HEK293 (cell line): ENCODE measurements at regions not wholly inside any gene's neighbourhood (a gene's known extent, or its start where the extent isn't known, plus 50 kb on each side); places are given as distances from the start of the nearest gene placed in this dataset.

ENCODE experiments used
- CTCF ChIA-PET: fragments of 350-600 bp; formaldehyde crosslinking; extraction: SDS; loops from one replicate; lab custom pipeline; 2021; ENCODE audit warnings: antibody characterized with exemption; lab: Yijun Ruan, JAX
- POLR2A ChIA-PET: fragments of 300-600 bp; formaldehyde crosslinking; extraction: SDS; loops from one replicate; lab custom pipeline; 2020; ENCODE audit warnings: antibody characterized with exemption, inconsistent platforms; lab: Yijun Ruan, JAX
- H3K27ac ChIP-seq: fragments of 200-500 bp; sonication (Bioruptor generic); 2 replicates; pipeline ENCODE4 v1.5.1; 2014; ENCODE audit warnings: low read depth, low read length, control low read depth, inconsistent platforms; ENCODE audit errors: extremely low read depth
- H3K36me3 ChIP-seq, 2 experiments: fragments of 200-500 bp in 1 of 2; sonication (Bioruptor generic) in 1 of 2; 1 replicate in 1 of 2; 2 replicates in 1 of 2; pipeline ENCODE4 v1.5.1; 2014 to 2017; ENCODE audit warnings: inconsistent platforms in 2 of 2, low read length in 2 of 2; ENCODE audit not compliant: control insufficient read depth in 2 of 2, insufficient read depth in 1 of 2
- H3K4me1 ChIP-seq: fragments of 200-500 bp; sonication (Bioruptor generic); 2 replicates; pipeline ENCODE4 v1.5.1; 2014; ENCODE audit warnings: mild to moderate bottlenecking, low read length, inconsistent platforms; ENCODE audit not compliant: control insufficient read depth, insufficient read depth
- H3K4me3 ChIP-seq: 2 replicates; pipeline ENCODE4 v1.5.1; 2011; ENCODE audit warnings: low read depth, mild to moderate bottlenecking, control low read depth, low read length, moderate library complexity
- H3K9me3 ChIP-seq: fragments of 200-500 bp; sonication (Bioruptor generic); 2 replicates; pipeline ENCODE4 v1.5.1; 2014; ENCODE audit warnings: low read depth, low read length, inconsistent platforms; ENCODE audit not compliant: control insufficient read depth, insufficient read depth
- KLF9 ChIP-seq: fragments of 450-650 bp; formaldehyde crosslinking; IDR thresholded peaks from 2 replicates; pipeline ENCODE4 v1.5.1; 2016; ENCODE audit warnings: missing biosample characterization, missing genetic modification characterization, low read depth
- MZF1 ChIP-seq: fragments of 450-650 bp; formaldehyde crosslinking; IDR thresholded peaks from 2 replicates; pipeline ENCODE4 v1.5.1; 2017; ENCODE audit warnings: missing biosample characterization, missing genetic modification characterization, borderline replicate concordance
- RBAK ChIP-seq: fragments of 450-650 bp; formaldehyde crosslinking; IDR thresholded peaks from 2 replicates; pipeline ENCODE4 v1.5.1; 2016; ENCODE audit warnings: missing biosample characterization, missing genetic modification characterization
- YY1 ChIP-seq: fragments of 450-650 bp; formaldehyde crosslinking; IDR thresholded peaks from 2 replicates; pipeline ENCODE4 v1.5.1; 2018; ENCODE audit warnings: missing biosample characterization, missing genetic modification characterization
- ZBTB10 ChIP-seq: fragments of 450-650 bp; formaldehyde crosslinking; IDR thresholded peaks from 2 replicates; pipeline ENCODE4 v1.5.1; 2016; ENCODE audit warnings: missing biosample characterization, missing genetic modification characterization
- ZFP41 ChIP-seq: fragments of 450-650 bp; formaldehyde crosslinking; IDR thresholded peaks from 2 replicates; pipeline ENCODE4 v1.5.1; 2016; ENCODE audit warnings: missing biosample characterization, missing genetic modification characterization, borderline replicate concordance
- ZFP69B ChIP-seq: fragments of 450-650 bp; formaldehyde crosslinking; IDR thresholded peaks from 2 replicates; pipeline ENCODE4 v1.5.1; 2016; ENCODE audit warnings: missing biosample characterization, missing genetic modification characterization
- ZNF112 ChIP-seq: fragments of 450-650 bp; formaldehyde crosslinking; IDR thresholded peaks from 2 replicates; pipeline ENCODE4 v1.5.0; 2017; ENCODE audit warnings: missing biosample characterization, missing genetic modification characterization
- ZNF214 ChIP-seq: fragments of 450-650 bp; formaldehyde crosslinking; IDR thresholded peaks from 2 replicates; pipeline ENCODE4 v1.5.1; 2017; ENCODE audit warnings: missing biosample characterization, mild to moderate bottlenecking, missing genetic modification characterization, borderline replicate concordance
- ZNF266 ChIP-seq: fragments of 450-650 bp; formaldehyde crosslinking; IDR thresholded peaks from 2 replicates; pipeline ENCODE4 v1.5.1; 2016; ENCODE audit warnings: missing biosample characterization, missing genetic modification characterization, low read depth
- ZNF530 ChIP-seq: fragments of 450-650 bp; formaldehyde crosslinking; IDR thresholded peaks from 2 replicates; pipeline ENCODE4 v1.5.1; 2016; ENCODE audit warnings: low read depth, missing biosample characterization, missing genetic modification characterization
- ZNF548 ChIP-seq: fragments of 450-650 bp; formaldehyde crosslinking; IDR thresholded peaks from 2 replicates; pipeline ENCODE4 v1.5.1; 2016; ENCODE audit warnings: missing biosample characterization, missing genetic modification characterization
- ZNF624 ChIP-seq: fragments of 450-650 bp; formaldehyde crosslinking; IDR thresholded peaks from 2 replicates; pipeline ENCODE4 v1.5.1; 2017; ENCODE audit warnings: missing biosample characterization, missing genetic modification characterization
- ZNF76 ChIP-seq: fragments of 450-650 bp; formaldehyde crosslinking; IDR thresholded peaks from 2 replicates; pipeline ENCODE4; 2016; ENCODE audit warnings: low read depth, missing biosample characterization, missing genetic modification characterization, borderline replicate concordance
- TF ChIP-seq, protein P1 (sequence below): fragments of 450-650 bp; IDR thresholded peaks from 2 replicates; pipeline ENCODE4 v1.5.1; 2018; ENCODE audit warnings: missing biosample characterization, missing genetic modification characterization
- TF ChIP-seq, protein P2 (sequence below): fragments of 450-650 bp; formaldehyde crosslinking; IDR thresholded peaks from 2 replicates; pipeline ENCODE4 v1.5.1; 2017; ENCODE audit warnings: missing biosample characterization, missing genetic modification characterization
- TF ChIP-seq, protein P3 (sequence below): fragments of 450-650 bp; formaldehyde crosslinking; IDR thresholded peaks from 2 replicates; pipeline ENCODE4 v1.5.1; 2016; ENCODE audit warnings: missing biosample characterization, missing genetic modification characterization

DNA sequence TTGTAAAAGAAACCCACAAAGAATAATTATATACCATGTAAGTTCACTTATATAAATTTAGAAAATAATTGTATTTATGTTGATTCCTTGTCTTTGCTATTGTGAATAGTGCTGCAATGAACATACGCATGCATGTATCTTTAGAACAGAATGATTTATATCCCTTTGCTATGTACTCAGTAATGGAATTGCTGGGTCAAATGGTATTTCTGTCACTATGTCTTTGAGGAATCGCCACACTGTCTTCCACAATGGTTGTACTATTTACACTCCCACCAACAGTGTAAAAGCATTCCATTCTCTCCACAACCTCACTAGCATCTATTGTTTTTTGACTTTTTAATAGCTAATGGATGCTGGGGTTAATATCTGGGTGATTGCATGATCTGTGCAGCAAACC is 149.4 kb upstream of the CNTN3 start:
- Histone ChIP-seq H3K4me3 (no peak overlapping the region), H3K36me3 (no peaks in the 10 kb centered on the region), H3K9me3 (no peaks in the 10 kb centered on the region), H3K27ac (no peak overlapping the region), H3K4me1 (no peaks in the 10 kb centered on the region)
- ChIA-PET POLR2A (no interaction called here), CTCF (no interaction called here)
- TF ChIP-seq ZNF624 (no peak), ZNF530 (tag by site-specific recombination) (no peak), ZFP41 (tag by site-specific recombination) (no peak), RBAK (tag by site-specific recombination) (no peak), ZNF214 (tag by site-specific recombination) (no peak), ZNF266 (tag by site-specific recombination) (no peak), MZF1 (no peak), YY1 (no peak), ZNF76 (tag by site-specific recombination) (no peak)
- TF ChIP-seq, protein P1, sequence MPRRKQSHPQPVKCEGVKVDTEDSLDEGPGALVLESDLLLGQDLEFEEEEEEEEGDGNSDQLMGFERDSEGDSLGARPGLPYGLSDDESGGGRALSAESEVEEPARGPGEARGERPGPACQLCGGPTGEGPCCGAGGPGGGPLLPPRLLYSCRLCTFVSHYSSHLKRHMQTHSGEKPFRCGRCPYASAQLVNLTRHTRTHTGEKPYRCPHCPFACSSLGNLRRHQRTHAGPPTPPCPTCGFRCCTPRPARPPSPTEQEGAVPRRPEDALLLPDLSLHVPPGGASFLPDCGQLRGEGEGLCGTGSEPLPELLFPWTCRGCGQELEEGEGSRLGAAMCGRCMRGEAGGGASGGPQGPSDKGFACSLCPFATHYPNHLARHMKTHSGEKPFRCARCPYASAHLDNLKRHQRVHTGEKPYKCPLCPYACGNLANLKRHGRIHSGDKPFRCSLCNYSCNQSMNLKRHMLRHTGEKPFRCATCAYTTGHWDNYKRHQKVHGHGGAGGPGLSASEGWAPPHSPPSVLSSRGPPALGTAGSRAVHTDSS (tag by site-specific recombination): no peak
- TF ChIP-seq, protein P2, sequence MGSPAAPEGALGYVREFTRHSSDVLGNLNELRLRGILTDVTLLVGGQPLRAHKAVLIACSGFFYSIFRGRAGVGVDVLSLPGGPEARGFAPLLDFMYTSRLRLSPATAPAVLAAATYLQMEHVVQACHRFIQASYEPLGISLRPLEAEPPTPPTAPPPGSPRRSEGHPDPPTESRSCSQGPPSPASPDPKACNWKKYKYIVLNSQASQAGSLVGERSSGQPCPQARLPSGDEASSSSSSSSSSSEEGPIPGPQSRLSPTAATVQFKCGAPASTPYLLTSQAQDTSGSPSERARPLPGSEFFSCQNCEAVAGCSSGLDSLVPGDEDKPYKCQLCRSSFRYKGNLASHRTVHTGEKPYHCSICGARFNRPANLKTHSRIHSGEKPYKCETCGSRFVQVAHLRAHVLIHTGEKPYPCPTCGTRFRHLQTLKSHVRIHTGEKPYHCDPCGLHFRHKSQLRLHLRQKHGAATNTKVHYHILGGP (tag by site-specific recombination): no peak

DNA sequence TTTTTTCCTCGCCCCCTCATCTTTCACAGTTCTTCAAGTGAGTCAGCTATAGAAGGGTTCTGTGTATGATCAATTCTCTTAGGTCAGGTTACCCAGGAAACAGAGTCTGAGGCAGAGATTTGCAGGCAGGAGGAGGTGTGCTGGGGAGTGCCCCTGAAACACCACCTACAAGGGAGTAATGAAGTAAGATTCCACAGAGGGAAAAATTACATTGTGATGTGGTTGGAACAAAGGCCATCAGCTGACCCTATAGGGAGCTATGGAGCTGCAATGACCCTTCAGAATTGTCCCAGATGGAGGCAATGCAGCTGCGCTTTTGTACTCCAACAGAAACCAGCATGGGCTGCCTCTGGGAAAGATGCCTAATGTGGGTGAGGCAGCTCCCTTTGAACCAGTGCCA is 142.2 kb upstream of the CNTN3 start:
- TF ChIP-seq, protein P3, sequence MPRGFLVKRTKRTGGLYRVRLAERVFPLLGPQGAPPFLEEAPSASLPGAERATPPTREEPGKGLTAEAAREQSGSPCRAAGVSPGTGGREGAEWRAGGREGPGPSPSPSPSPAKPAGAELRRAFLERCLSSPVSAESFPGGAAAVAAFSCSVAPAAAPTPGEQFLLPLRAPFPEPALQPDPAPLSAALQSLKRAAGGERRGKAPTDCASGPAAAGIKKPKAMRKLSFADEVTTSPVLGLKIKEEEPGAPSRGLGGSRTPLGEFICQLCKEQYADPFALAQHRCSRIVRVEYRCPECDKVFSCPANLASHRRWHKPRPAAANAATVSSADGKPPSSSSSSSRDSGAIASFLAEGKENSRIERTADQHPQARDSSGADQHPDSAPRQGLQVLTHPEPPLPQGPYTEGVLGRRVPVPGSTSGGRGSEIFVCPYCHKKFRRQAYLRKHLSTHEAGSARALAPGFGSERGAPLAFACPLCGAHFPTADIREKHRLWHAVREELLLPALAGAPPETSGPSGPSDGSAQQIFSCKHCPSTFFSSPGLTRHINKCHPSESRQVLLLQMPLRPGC (tag by site-specific recombination): no peak
- TF ChIP-seq ZNF112 (tag by site-specific recombination) (no peak), KLF9 (tag by site-specific recombination) (no peak), ZNF548 (tag by site-specific recombination) (no peak), ZFP69B (tag by site-specific recombination) (no peak)
- Histone ChIP-seq H3K9me3 (no peaks in the 10 kb centered on the region), H3K4me3 (no peak overlapping the region), H3K4me1 (no peaks in the 10 kb centered on the region), H3K36me3 (no peaks in the 10 kb centered on the region), H3K27ac (no peak overlapping the region)
- CTCF ChIA-PET: no interaction called here
- POLR2A ChIA-PET: no interaction called here

GRCh38 chr3:74752290-74752689 is 137.8 kb upstream of the CNTN3 start:
- no peaks in the 10 kb centered on the region for H3K9me3 ChIP-seq
- ChIA-PET CTCF (interaction anchor here (0.6 kb wide), 1 partner anchor 528 kb away, joined by 4 read pairs; no protein-coding TSS in a partner anchor), POLR2A (no interaction called here)
- H3K36me3 ChIP-seq: no peaks in the 10 kb centered on the region
- H3K27ac ChIP-seq: no peak overlapping the region
- no peak for TF ChIP-seq ZBTB10
- no peak overlapping the region for H3K4me3 ChIP-seq
- H3K4me1 ChIP-seq: no peaks in the 10 kb centered on the region
